NCI-H146 treated with DMSO at 0.1 percent for 48 hours (cell line): ENCODE measurements at regions not wholly inside any gene's neighbourhood (a gene's known extent, or its start where the extent isn't known, plus 50 kb on each side); places are given as distances from the start of the nearest gene placed in this dataset.
A peak's percentile ranks its signal among the peaks of the same experiment; 100 is the strongest.

Experiments used
- DNase-seq: peaks from one replicate; lab custom pipeline; 2025; ENCODE audit not compliant: unreplicated experiment; lab: John Stamatoyannopoulos, UW

DNA sequence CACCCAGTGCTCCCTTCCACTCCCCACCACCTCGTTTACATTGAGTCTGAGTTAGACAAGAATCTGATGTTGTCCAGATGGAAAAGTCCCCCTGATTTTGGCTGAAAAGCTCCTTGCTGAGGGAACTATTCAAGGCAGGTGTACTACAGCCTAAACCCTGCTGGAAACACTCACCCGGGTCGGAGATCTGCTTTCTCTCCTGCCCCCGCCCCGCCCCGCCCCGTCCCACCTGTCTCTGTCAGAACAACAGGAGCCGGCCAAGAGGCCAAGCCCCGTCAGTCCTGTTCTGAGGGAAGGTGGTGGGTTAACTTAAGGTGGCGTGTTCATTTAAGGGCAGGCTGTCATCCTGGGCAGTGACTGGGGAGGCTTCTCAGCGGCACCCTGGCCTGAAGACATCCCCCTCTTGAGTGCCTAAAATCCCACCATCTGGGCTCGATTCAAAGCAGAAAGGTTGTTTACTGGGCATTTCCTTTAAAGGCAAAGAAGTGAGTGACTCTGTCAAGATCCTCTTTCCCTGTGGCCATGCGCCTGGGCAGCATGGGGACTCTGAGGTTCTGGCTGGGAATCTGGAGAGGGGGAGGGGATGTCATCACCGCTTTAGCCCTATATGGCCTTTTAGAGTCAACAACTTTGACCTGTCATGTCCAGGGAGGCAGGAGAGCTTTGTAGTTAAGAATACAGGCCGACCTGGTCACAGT, 71.1 kb upstream of the NEURL1B start:
- peak; percentile 11 for DNase-seq

GRCh38 chr5:172568308-172568910, 72.7 kb upstream of the NEURL1B start:
- no peak for DNase-seq

DNA sequence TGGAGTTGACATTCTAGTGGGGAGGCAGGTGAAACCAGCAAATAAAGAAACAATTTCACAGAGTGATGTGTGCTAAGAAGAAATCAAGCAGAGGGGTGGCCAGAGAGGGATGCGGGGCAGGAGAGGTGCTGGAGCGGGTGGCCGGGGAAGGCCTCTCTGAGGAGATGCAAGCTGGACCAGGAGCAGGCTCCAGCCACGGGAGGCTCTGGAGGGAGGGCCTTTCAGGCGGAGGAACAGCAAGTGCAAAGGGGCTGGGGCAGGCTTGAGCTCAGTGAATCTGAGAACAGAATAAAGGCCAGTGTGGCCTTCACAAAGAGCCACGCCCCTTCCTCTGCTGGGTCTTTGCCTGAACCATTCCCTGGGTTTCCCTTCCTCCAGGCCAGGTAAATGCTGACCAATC, 73.2 kb upstream of the NEURL1B start:
- DNase-seq = no peak

- DNase-seq = no peak
Measured at GRCh38 chr5:172567294-172567693, 73.8 kb upstream of the NEURL1B start.

GRCh38 chr5:172565931-172566665, 75.0 kb upstream of the NEURL1B start:
- DNase-seq = no peak

DNA sequence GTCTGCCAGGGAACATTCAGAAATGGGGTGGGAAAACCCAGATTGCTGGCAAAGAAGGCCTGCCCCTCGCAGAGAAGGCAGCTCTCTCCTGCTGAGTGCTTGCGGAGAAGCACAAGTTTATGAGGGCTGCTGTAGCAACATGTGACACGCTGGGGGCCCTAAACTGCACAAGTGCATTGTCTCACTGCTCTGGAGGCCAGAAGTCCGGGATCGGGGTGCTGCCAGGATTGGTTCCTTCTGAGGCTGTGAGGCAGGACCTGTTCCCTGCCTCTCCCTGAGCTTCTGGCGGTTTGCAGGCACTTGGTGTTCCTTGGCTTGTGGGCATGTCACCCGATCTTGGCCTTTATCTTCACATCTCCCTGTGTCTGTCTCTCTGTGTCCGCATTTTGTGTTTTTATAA, 75.6 kb upstream of the NEURL1B start:
- no peak for DNase-seq

DNA sequence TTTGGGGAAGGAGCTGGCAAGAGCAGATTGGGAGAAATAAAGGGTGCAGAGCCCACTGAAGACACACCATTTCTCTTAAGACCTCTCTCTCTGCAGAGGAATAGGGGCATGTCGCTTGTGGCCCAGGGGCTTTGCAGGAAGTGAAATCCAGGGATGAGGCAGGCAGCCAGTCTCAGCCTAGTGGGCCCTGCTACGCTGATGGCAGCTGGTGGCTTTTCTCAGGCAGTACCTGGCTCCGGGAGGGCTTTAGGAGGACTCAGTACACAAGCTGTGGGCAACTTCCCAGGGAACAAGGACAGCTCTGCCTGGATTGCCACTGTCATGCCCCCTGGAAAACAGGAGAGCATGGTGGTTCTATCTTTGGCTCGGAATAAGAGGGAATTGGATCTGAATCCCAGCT, 76.2 kb upstream of the NEURL1B start:
- DNase-seq = no peak

GRCh38 chr5:172564188-172564587, 76.9 kb upstream of the NEURL1B start:
- peak; percentile 91 for DNase-seq

DNA sequence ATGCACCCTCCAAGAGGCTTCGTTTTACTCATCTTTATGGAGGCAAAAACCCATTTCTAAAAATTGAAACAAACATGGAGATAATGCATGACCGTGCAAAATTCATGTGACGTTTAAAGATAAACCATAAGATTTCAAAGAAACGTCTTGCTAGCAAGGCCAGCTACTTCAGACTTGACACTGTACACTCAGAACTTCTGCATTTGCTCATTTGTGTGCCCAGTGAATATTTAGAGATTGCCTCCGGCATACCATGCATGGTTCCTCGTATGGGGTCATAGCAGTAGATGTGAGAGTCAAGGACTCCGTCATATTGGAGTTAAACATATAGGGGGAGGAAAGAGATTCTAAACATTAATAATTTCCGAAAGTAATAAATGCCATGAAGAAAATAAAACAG, 78.6 kb upstream of the NEURL1B start:
- DNase-seq = no peak

DNA sequence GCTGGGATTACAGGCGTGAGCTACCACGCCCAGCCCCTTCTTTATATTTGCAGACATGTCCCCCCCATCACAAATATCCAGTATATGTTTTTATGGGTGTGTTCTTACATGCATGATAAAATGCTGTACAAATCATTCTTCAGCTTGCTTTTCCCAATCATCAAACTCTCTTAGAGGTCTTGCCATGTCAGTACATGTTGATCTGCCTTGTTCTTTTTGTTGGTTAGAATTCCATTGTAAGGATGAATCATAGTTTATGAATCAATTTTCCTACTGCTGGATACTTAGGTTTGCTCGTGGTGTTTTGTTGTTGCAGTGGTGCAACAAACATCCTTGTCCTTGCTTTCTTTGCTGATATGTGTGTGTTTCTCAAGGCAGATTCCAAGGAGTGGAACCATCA, 79.9 kb upstream of the NEURL1B start:
- DNase-seq = no peak

DNA sequence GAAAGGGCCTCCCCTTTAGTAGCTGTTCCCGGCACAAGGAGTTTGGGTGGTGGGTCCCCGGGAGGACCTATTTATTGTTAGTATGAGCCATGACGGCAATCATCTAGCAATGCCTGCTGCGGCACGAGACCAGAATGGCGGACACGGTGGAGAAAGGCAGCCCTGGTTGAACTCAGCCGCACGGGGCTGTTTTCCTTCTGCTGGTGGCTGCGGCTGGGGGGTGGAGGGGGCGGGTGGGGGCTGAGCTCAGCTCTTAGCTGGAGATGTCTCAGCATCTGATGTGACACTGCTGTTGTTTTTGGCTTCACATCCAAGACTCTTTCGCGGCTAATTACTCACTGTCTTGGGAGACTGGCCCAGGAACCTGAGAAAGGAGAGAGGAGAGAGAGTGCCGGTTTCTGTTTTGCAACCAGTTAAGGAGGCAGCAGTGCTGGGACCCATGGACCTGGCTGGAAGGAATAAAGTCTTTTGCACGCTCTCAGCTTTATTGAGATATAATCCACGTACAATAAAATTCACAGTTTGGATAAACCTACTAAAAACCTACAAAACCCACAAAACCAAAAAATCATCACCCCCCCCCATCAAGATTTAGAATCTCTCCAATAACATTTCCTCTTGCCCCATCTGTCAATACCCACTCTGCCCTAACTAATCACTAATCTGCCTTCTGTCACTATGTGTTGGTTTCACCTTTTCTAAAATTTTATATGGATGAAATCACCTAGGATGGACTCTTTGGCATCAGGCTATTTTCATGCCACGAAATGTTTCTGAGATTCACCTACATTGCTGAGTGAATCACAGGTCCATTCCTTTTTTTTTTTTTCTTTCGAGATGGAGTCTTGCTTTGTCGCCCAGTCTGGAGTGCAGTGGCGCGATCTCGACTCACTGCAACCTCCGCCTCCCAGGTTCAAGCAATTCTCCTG, 81.8 kb upstream of the NEURL1B start:
- no peak for DNase-seq

DNA sequence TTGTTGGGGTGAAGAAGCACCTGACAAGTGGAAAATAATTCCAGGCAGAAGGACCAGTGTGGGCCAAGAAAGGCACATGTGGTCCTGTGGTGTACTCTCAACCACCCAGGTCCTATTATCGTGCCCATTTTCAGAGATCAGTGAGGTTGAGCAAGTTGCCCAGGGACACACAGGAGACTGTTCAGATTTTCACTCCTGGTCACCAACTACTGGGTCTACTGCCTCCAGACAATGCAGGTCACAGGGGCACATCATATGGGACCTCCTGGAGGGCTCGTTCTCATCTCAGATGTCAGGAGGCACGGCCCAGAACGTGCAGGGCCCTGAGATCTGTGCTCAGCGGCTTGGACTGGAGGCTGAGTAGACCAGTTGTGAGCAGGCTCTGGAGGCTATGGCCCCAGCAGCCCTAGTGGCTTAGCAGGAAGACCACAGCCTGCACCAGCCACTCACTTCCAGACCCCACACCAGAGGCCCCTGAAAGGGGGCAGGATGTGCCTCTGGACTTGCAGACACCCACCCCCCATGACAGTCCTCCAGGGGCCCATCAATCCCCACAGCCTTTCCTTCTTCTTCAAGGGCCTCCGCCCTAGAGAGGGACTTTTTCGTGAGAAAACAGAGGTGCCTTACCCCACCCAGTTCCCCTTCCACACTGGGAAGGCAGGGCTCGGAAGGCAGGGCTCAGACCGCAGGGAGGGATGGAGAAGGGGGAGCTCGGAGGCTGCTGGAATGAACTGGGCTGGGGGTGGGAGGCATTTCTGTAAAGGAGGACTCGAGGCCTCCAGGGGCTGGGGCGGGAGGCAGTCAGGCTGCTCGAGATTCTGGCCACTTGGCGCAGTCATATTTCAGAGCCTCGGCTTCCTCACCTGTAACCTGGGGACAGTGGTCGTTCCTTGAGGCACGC, 82.7 kb upstream of the NEURL1B start:
- no peak for DNase-seq

GRCh38 chr5:172556971-172557461, 84.0 kb upstream of the NEURL1B start:
- DNase-seq = no peak

GRCh38 chr5:172556262-172556661, 84.8 kb upstream of the NEURL1B start:
- no peak for DNase-seq

DNA sequence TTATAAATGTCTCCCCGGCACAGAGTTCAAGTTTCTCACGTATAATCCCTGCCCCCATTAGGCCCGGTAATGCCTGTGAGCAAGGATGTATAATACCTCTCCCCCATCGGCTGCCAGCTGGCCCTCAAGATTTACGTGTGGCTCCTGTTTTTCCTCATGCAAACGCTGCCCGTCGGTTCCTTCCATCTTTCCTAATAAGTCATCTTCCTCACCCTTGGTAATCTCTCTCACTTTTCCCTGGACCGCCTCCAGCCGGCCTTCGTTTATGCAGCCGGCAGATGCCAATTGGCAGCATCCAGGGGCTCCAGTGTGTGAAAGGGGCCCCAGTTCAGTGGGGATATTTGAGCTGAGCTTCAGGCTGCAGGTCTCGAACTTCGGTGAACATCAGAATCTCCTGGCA, 86.5 kb upstream of the NEURL1B start:
- no peak for DNase-seq

DNA sequence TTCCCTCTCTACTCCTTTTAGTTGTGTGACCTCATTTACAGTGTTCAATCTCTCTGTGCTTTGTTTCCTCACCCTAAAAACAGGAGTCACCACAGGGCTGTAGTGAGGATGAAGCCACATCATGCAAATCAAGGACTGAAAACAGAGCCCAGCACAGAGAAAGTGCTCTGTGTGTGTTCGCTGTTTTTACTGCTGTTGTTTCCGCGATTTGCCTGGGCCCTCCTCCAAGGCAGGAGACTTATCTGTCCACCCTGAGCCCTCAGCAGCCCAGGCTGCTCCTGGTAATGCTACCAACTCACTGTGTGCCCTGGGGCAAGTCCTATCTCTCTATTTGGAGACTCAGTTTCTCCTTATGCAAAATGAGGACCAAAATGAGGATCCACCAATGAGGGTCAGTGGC, 87.2 kb upstream of the NEURL1B start:
- no peak for DNase-seq

GRCh38 chr5:172553167-172553566, 87.9 kb upstream of the NEURL1B start:
- no peak for DNase-seq

DNA sequence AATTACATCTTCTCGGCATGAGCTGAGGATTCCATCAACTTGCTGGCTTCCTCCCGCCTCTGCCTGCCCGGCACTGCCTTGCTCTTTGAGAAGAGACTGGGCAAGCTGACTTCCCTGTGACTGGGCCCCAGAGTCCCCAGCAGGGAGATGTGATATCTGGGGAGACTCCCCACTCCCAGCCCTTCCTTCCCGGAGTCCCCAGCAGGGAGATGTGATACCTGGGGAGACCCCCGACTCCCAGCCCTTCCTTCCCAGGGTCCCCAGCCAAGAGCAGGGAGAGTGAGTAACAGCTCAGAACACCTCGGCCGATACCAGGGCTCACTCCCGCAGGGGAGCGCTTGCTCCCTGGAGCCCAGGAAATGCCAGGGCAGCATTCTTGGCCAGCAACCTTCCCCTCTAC, 90.1 kb upstream of the NEURL1B start:
- DNase-seq = no peak

GRCh38 chr5:172550096-172550765, 90.8 kb upstream of the NEURL1B start:
- no peak for DNase-seq

GRCh38 chr5:172549696-172550095, 91.4 kb upstream of the NEURL1B start:
- no peak for DNase-seq
